Esophagus mucosa (tissue), 1 donor: ENCODE measurements at regions not wholly inside any gene's neighbourhood (a gene's known extent, or its start where the extent isn't known, plus 50 kb on each side); places are given as distances from the start of the nearest gene placed in this dataset.

Experiments used
- ATAC-seq: fragments of 200-7000 bp; cut with Tn5 transposase; one replicate; pipeline ENCODE4 v1.9.1; 2020
- donor health status: DM: yes; HTN: yes; CAD: no.

GRCh38 chr18:37636831-37637477, 71.4 kb upstream of the CELF4 start:
- ATAC-seq: no peak

GRCh38 chr18:37634516-37634915, 68.9 kb upstream of the CELF4 start:
- no peak for ATAC-seq

GRCh38 chr18:37631422-37631821, 65.8 kb upstream of the CELF4 start:
- no peak for ATAC-seq

GRCh38 chr18:37630334-37630733, 64.7 kb upstream of the CELF4 start:
- ATAC-seq: no peak

- no peak for ATAC-seq
Measured at GRCh38 chr18:37628470-37629220, 63.0 kb upstream of the CELF4 start.

- no peak for ATAC-seq
Measured at GRCh38 chr18:37624318-37624717, 58.7 kb upstream of the CELF4 start.

- ATAC-seq: no peak
Measured at GRCh38 chr18:37619964-37620363, 54.4 kb upstream of the CELF4 start.

- no peak for ATAC-seq
Measured at GRCh38 chr18:37617623-37618022, 52.0 kb upstream of the CELF4 start.
